ENCODE measurements at regions not wholly inside any gene's neighbourhood (a gene's known extent, or its start where the extent isn't known, plus 50 kb on each side); places are given as distances from the start of the nearest gene placed in this dataset.

DNA sequence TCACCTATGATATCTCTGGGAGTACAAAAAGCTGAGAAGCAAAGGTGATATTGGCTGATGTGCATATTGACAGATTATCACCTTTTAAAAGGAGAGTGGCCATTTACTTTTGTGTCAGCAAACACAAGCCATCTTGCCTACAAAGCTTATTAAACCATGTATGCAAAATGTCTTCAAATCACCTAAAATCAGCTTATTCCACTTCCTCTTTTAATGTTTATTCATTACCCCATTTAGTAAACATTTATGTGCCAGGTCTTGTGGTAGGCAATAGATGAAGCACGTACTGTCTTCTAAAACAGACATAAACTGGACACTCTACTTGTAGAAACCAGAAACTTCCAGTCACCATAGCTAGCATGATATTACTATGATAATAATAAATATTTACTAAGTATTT, 354.6 kb downstream of the RBM26 start:
- H3K4me2 ChIP-seq (ENCODE audit: low read depth, low read length, poor library complexity, severe bottlenecking), result no peak overlapping the region
- H3K27me3 ChIP-seq (ENCODE audit: low read length), result no peaks in the 10 kb centered on the region
- no peaks in the 10 kb centered on the region for H3K9me3 ChIP-seq (ENCODE audit: insufficient read depth, low read length)
- TF ChIP-seq, protein P1, sequence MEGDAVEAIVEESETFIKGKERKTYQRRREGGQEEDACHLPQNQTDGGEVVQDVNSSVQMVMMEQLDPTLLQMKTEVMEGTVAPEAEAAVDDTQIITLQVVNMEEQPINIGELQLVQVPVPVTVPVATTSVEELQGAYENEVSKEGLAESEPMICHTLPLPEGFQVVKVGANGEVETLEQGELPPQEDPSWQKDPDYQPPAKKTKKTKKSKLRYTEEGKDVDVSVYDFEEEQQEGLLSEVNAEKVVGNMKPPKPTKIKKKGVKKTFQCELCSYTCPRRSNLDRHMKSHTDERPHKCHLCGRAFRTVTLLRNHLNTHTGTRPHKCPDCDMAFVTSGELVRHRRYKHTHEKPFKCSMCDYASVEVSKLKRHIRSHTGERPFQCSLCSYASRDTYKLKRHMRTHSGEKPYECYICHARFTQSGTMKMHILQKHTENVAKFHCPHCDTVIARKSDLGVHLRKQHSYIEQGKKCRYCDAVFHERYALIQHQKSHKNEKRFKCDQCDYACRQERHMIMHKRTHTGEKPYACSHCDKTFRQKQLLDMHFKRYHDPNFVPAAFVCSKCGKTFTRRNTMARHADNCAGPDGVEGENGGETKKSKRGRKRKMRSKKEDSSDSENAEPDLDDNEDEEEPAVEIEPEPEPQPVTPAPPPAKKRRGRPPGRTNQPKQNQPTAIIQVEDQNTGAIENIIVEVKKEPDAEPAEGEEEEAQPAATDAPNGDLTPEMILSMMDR (IDR thresholded peaks at IDR 0.05; ENCODE audit: insufficient read depth, low read length, poor library complexity, severe bottlenecking), result no peak
- no peak for TF ChIP-seq EZH2phosphoT487 (conservative IDR thresholded peaks at IDR 0.05; ENCODE audit: low read length)
- H3K4me3 ChIP-seq (ENCODE audit: insufficient read depth, low read length, poor library complexity, severe bottlenecking), result no peak overlapping the region
- H3K9me2 ChIP-seq (replicated peaks; ENCODE audit: insufficient read depth, low read length), result no peaks in the 10 kb centered on the region
- no peak overlapping the region for H3K27ac ChIP-seq (ENCODE audit: low read depth, low read length)
- no peaks in the 10 kb centered on the region for H3K36me3 ChIP-seq (ENCODE audit: low read length)
- no peaks in the 10 kb centered on the region for H3F3A ChIP-seq (ENCODE audit: insufficient read depth)
- H4K20me1 ChIP-seq (ENCODE audit: low read depth, low read length), result no peaks in the 10 kb centered on the region
- no peak overlapping the region for H3K9ac ChIP-seq (ENCODE audit: low read length)
- H2AFZ ChIP-seq (ENCODE audit: low read depth, low read length, severe bottlenecking), result no peak overlapping the region
- no peaks in the 10 kb centered on the region for H3K79me2 ChIP-seq (ENCODE audit: insufficient read depth, low read length)

DNA sequence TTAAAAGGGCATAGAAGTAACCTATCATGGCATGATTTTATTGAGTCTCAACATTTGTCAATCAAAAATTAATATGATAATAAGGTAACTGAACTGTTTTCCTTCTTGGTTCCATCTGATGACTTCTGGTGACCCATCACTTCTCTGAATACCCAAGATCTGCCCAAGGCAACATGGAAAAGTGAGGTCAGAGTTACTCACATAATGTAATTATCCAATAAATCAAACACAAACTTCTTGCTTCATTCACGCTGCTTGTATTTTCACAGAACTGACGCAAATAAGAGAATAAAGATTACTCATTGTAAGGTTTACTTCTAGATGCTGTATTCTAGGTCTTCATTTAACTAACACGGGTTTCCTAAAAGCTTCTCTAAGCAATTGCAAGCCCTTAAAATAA, 361.6 kb downstream of the RBM26 start:
- no peak overlapping the region for H3K4me3 ChIP-seq (ENCODE audit: insufficient read depth, low read length, poor library complexity, severe bottlenecking)
- H3K4me2 ChIP-seq (ENCODE audit: low read depth, low read length, poor library complexity, severe bottlenecking), result no peak overlapping the region
- no peak overlapping the region for H2AFZ ChIP-seq (ENCODE audit: low read depth, low read length, severe bottlenecking)
- H3K27ac ChIP-seq (ENCODE audit: low read depth, low read length), result no peak overlapping the region
- TF ChIP-seq, protein P1 (IDR thresholded peaks at IDR 0.05; ENCODE audit: insufficient read depth, low read length, poor library complexity, severe bottlenecking), result no peak
- TF ChIP-seq EZH2phosphoT487 (conservative IDR thresholded peaks at IDR 0.05; ENCODE audit: low read length), result no peak
- no peaks in the 10 kb centered on the region for H3K27me3 ChIP-seq (ENCODE audit: low read length)
- H3F3A ChIP-seq (ENCODE audit: insufficient read depth), result no peaks in the 10 kb centered on the region
- no peak overlapping the region for H3K9ac ChIP-seq (ENCODE audit: low read length)
- no peaks in the 10 kb centered on the region for H3K36me3 ChIP-seq (ENCODE audit: low read length)
- H3K9me3 ChIP-seq (ENCODE audit: insufficient read depth, low read length), result no peaks in the 10 kb centered on the region
- H3K9me2 ChIP-seq (replicated peaks; ENCODE audit: insufficient read depth, low read length), result no peaks in the 10 kb centered on the region
- no peaks in the 10 kb centered on the region for H3K79me2 ChIP-seq (ENCODE audit: insufficient read depth, low read length)
- no peaks in the 10 kb centered on the region for H4K20me1 ChIP-seq (ENCODE audit: low read depth, low read length)

DNA sequence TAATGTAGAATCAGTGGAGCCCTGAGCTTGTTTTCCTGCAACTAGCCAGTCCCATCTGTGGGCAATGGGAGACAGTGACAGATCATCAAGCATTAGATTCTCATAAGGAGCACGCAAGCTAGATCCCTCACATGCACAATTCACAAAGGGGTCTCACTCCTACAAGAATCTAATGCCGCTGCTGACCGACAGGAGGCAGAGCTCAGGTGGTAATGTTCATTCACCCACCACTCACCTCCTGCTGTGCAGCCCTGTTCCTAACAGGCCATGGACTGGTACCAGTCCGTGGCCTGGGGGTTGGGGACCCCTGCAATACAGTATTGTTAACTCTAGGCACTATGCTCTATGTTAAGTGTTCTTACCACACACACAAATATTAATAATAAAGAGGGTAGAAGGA, 362.8 kb downstream of the RBM26 start:
- Histone ChIP-seq H3K79me2 (ENCODE audit: insufficient read depth, low read length) (no peaks in the 10 kb centered on the region), H3K4me3 (ENCODE audit: insufficient read depth, low read length, poor library complexity, severe bottlenecking) (no peak overlapping the region), H4K20me1 (ENCODE audit: low read depth, low read length) (no peaks in the 10 kb centered on the region), H2AFZ (ENCODE audit: low read depth, low read length, severe bottlenecking) (no peak overlapping the region), H3K4me2 (ENCODE audit: low read depth, low read length, poor library complexity, severe bottlenecking) (no peak overlapping the region), H3K27me3 (ENCODE audit: low read length) (no peaks in the 10 kb centered on the region), H3K9ac (ENCODE audit: low read length) (no peak overlapping the region), H3K9me2 (replicated peaks; ENCODE audit: insufficient read depth, low read length) (no peaks in the 10 kb centered on the region), H3K9me3 (ENCODE audit: insufficient read depth, low read length) (no peaks in the 10 kb centered on the region), H3F3A (ENCODE audit: insufficient read depth) (no peaks in the 10 kb centered on the region), H3K36me3 (ENCODE audit: low read length) (no peaks in the 10 kb centered on the region), H3K27ac (ENCODE audit: low read depth, low read length) (no peak overlapping the region)
- TF ChIP-seq EZH2phosphoT487 (conservative IDR thresholded peaks at IDR 0.05; ENCODE audit: low read length), result no peak
- TF ChIP-seq, protein P1 (IDR thresholded peaks at IDR 0.05; ENCODE audit: insufficient read depth, low read length, poor library complexity, severe bottlenecking), result no peak
